ENCODE measurements at regions not wholly inside any gene's neighbourhood (a gene's known extent, or its start where the extent isn't known, plus 50 kb on each side); places are given as distances from the start of the nearest gene placed in this dataset.
"Not testable (repeated sequence)": the region's sequence is repeated elsewhere in the genome, so short reads cannot be mapped to it uniquely, and the experiment has no call there.

- DNase-seq (ENCODE audit: low spot score), result no peak
Measured at GRCh38 chr11:112650527-112650926, 310.7 kb upstream of the NCAM1 start.

GRCh38 chr11:112651386-112651785 is 309.8 kb upstream of the NCAM1 start:
- DNase-seq (ENCODE audit: low spot score), result no peak

- DNase-seq (ENCODE audit: low spot score), result peak; percentile 20
Measured at GRCh38 chr11:112652786-112653390, 308.3 kb upstream of the NCAM1 start.

- peak; percentile 5 for DNase-seq (ENCODE audit: low spot score)
Measured at GRCh38 chr11:112655371-112655770, 305.8 kb upstream of the NCAM1 start.

- DNase-seq (ENCODE audit: low spot score), result peak; percentile 66
Measured at GRCh38 chr11:112656772-112657428, 304.3 kb upstream of the NCAM1 start.

- DNase-seq (ENCODE audit: low spot score), result peak; percentile 70
Measured at GRCh38 chr11:112658431-112658878, 302.8 kb upstream of the NCAM1 start.

- DNase-seq (ENCODE audit: low spot score), result no peak
Measured at GRCh38 chr11:112661146-112661545, 300.1 kb upstream of the NCAM1 start.

GRCh38 chr11:112661571-112661970 is 299.6 kb upstream of the NCAM1 start:
- no peak for DNase-seq (ENCODE audit: low spot score)

- no peak for DNase-seq (ENCODE audit: low spot score)
Measured at GRCh38 chr11:112662554-112662953, 298.7 kb upstream of the NCAM1 start.

- DNase-seq (ENCODE audit: low spot score), result no peak
Measured at GRCh38 chr11:112663947-112664634, 297.1 kb upstream of the NCAM1 start.

- DNase-seq (ENCODE audit: low spot score), result no peak
Measured at GRCh38 chr11:112665291-112665690, 295.9 kb upstream of the NCAM1 start.

- DNase-seq (ENCODE audit: low spot score), result no peak
Measured at GRCh38 chr11:112666253-112666652, 295.0 kb upstream of the NCAM1 start.

GRCh38 chr11:112670806-112671570 is 290.2 kb upstream of the NCAM1 start:
- no peak for DNase-seq (ENCODE audit: low spot score)

GRCh38 chr11:112673401-112673800 is 287.8 kb upstream of the NCAM1 start:
- not testable (repeated sequence) for DNase-seq (ENCODE audit: low spot score)

- peak; percentile 69 for DNase-seq (ENCODE audit: low spot score)
Measured at GRCh38 chr11:112685111-112685510, 276.1 kb upstream of the NCAM1 start.

GRCh38 chr11:112689851-112690250 is 271.4 kb upstream of the NCAM1 start:
- no peak for DNase-seq (ENCODE audit: low spot score)

GRCh38 chr11:112693781-112694180 is 267.4 kb upstream of the NCAM1 start:
- no peak for DNase-seq (ENCODE audit: low spot score)

GRCh38 chr11:112694245-112694644 is 267.0 kb upstream of the NCAM1 start:
- DNase-seq (ENCODE audit: low spot score), result no peak

- no peak for DNase-seq (ENCODE audit: low spot score)
Measured at GRCh38 chr11:112694813-112695212, 266.4 kb upstream of the NCAM1 start.

- no peak for DNase-seq (ENCODE audit: low spot score)
Measured at GRCh38 chr11:112697391-112698178, 263.6 kb upstream of the NCAM1 start.

GRCh38 chr11:112705148-112705547 is 256.1 kb upstream of the NCAM1 start:
- DNase-seq (ENCODE audit: low spot score), result no peak

- no peak for DNase-seq (ENCODE audit: low spot score)
Measured at GRCh38 chr11:112706863-112707262, 254.4 kb upstream of the NCAM1 start.
